C4-2B (cell line): ENCODE measurements at regions not wholly inside any gene's neighbourhood (a gene's known extent, or its start where the extent isn't known, plus 50 kb on each side); places are given as distances from the start of the nearest gene placed in this dataset.

Experiments
- CTCF ChIP-seq: fragments of 450-650 bp; conservative IDR thresholded peaks from 2 replicates; pipeline ENCODE4 v1.5.1; 2017; ENCODE audit warnings: mild to moderate bottlenecking
- ZFX ChIP-seq: fragments of 450-650 bp; IDR thresholded peaks from 2 replicates; pipeline ENCODE4 v1.6.1; 2017

- TF ChIP-seq CTCF: peak; percentile 78
- TF ChIP-seq ZFX: no peak
These were observed 130.3 kb upstream of the POT1 start for GRCh38 chr7:125059861-125060456.
